ENCODE measurements at regions not wholly inside any gene's neighbourhood (a gene's known extent, or its start where the extent isn't known, plus 50 kb on each side); places are given as distances from the start of the nearest gene placed in this dataset.
A peak's percentile ranks its signal among the peaks of the same experiment; 100 is the strongest.

- no peaks in the 10 kb centered on the region for H3K9me3 ChIP-seq
- no peak for DNase-seq (ENCODE audit: low spot score in 2 of 2)
- no peak overlapping the region for H3K27ac ChIP-seq
- TF ChIP-seq EP300 (IDR thresholded peaks at IDR 0.05): no peak
- no peak for TF ChIP-seq POLR2AphosphoS5 (IDR thresholded peaks at IDR 0.05)
- TF ChIP-seq POLR2A (IDR thresholded peaks at IDR 0.05): no peak
- TF ChIP-seq, protein P1, sequence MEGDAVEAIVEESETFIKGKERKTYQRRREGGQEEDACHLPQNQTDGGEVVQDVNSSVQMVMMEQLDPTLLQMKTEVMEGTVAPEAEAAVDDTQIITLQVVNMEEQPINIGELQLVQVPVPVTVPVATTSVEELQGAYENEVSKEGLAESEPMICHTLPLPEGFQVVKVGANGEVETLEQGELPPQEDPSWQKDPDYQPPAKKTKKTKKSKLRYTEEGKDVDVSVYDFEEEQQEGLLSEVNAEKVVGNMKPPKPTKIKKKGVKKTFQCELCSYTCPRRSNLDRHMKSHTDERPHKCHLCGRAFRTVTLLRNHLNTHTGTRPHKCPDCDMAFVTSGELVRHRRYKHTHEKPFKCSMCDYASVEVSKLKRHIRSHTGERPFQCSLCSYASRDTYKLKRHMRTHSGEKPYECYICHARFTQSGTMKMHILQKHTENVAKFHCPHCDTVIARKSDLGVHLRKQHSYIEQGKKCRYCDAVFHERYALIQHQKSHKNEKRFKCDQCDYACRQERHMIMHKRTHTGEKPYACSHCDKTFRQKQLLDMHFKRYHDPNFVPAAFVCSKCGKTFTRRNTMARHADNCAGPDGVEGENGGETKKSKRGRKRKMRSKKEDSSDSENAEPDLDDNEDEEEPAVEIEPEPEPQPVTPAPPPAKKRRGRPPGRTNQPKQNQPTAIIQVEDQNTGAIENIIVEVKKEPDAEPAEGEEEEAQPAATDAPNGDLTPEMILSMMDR (IDR thresholded peaks at IDR 0.05): no peak
- H3K36me3 ChIP-seq: no peaks in the 10 kb centered on the region
- no peak overlapping the region for H3K4me3 ChIP-seq
- H3K4me1 ChIP-seq: no peaks in the 10 kb centered on the region
- H3K27me3 ChIP-seq: no peaks in the 10 kb centered on the region
- 83% methylated on average over 1 of the region's 26 CpGs for WGBS
Measured at GRCh38 chr4:103936653-103937145, 216.9 kb upstream of the TACR3 start.

- Histone ChIP-seq H3K27me3 (no peaks in the 10 kb centered on the region), H3K4me3 (no peak overlapping the region), H3K27ac (no peak overlapping the region), H3K9me3 (no peaks in the 10 kb centered on the region), H3K4me1 (no peaks in the 10 kb centered on the region), H3K36me3 (no peaks in the 10 kb centered on the region)
- TF ChIP-seq POLR2AphosphoS5 (IDR thresholded peaks at IDR 0.05): no peak
- TF ChIP-seq, protein P1 (IDR thresholded peaks at IDR 0.05): peak in 1 of 2 donors; percentile 40
- WGBS: 42% methylated on average over 2 of the region's 2 CpGs
- DNase-seq (ENCODE audit: low spot score in 2 of 2): no peak
Measured at GRCh38 chr4:103934178-103934789, 214.5 kb upstream of the TACR3 start.

- Histone ChIP-seq H3K36me3 (no peaks in the 10 kb centered on the region), H3K4me1 (no peaks in the 10 kb centered on the region), H3K27me3 (no peaks in the 10 kb centered on the region), H3K27ac (no peak overlapping the region), H3K9me3 (no peaks in the 10 kb centered on the region), H3K4me3 (no peak overlapping the region)
- DNase-seq (ENCODE audit: low spot score in 2 of 2): no peak
- TF ChIP-seq POLR2AphosphoS5 (IDR thresholded peaks at IDR 0.05): no peak
- TF ChIP-seq, protein P1 (IDR thresholded peaks at IDR 0.05): no peak
- TF ChIP-seq EP300 (IDR thresholded peaks at IDR 0.05): no peak
- TF ChIP-seq POLR2A (IDR thresholded peaks at IDR 0.05): no peak
- WGBS: 79% methylated on average over 2 of the region's 2 CpGs
Measured at GRCh38 chr4:103928370-103928769, 208.6 kb upstream of the TACR3 start.

DNA sequence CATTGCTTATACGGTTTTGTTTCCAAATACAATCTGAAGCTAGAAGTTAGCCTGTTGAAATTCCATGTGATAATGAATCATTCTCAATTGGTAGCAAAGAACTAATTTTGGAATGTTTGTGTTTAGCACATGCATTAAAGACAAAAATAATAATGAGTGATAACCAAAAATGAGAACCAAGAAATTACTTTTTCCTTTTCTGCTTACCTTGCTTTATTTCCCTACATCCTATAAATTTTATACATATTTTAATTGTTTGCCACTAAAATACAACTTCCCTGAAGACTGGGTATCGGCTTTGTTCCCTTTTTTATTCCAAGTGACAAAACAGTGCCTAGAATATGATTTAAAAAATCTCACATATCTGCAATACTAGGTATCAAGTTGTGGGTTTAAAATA, 203.8 kb upstream of the TACR3 start:
- Histone ChIP-seq H3K4me1 (no peaks in the 10 kb centered on the region), H3K27ac (no peak overlapping the region), H3K27me3 (no peaks in the 10 kb centered on the region), H3K9me3 (no peaks in the 10 kb centered on the region), H3K36me3 (no peaks in the 10 kb centered on the region), H3K4me3 (no peak overlapping the region)
- no peak for TF ChIP-seq POLR2AphosphoS5 (IDR thresholded peaks at IDR 0.05)
- TF ChIP-seq POLR2A (IDR thresholded peaks at IDR 0.05): no peak
- TF ChIP-seq, protein P1 (IDR thresholded peaks at IDR 0.05): no peak
- TF ChIP-seq EP300 (IDR thresholded peaks at IDR 0.05): no peak
- WGBS: 65% methylated on average over 2 of the region's 2 CpGs
- no peak for DNase-seq (ENCODE audit: low spot score in 2 of 2)

DNA sequence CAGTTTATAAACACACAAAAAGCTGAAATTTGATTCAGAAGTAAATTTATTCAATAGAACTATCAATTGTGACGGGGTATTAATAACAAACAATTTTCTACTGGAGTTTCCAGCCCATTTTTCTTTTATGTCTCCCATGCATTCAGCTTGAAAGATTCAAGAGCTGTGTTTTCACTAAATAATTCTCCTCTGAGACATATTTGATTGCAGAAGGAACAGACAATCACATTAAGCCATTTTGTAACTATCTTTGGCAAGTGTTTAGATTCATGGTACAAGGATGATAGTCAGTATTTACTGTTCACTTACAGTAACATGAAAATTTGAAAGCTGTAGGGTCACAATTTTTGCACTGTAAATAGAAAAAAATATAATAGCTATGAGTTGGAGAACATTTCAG, 198.4 kb upstream of the TACR3 start:
- Histone ChIP-seq H3K4me3 (no peak overlapping the region), H3K4me1 (no peaks in the 10 kb centered on the region), H3K9me3 (no peaks in the 10 kb centered on the region), H3K27me3 (no peaks in the 10 kb centered on the region), H3K36me3 (no peaks in the 10 kb centered on the region), H3K27ac (no peak overlapping the region)
- DNase-seq (ENCODE audit: low spot score in 2 of 2): no peak
- 82% methylated on average over 1 of the region's 1 CpG for WGBS
- TF ChIP-seq, protein P1 (IDR thresholded peaks at IDR 0.05): no peak
- TF ChIP-seq POLR2A (IDR thresholded peaks at IDR 0.05) (no peak), EP300 (IDR thresholded peaks at IDR 0.05) (no peak), POLR2AphosphoS5 (IDR thresholded peaks at IDR 0.05) (no peak)
